K562 (cell line): ENCODE measurements at regions not wholly inside any gene's neighbourhood (a gene's known extent, or its start where the extent isn't known, plus 50 kb on each side); places are given as distances from the start of the nearest gene placed in this dataset.

ENCODE experiments used
- ATAC-seq: fragments of 200-7000 bp; cut with Tn5 transposase; 3 replicates; pipeline ENCODE4 v1.9.1; 2020; ENCODE audit warnings: moderate library complexity
- BruUV-seq: library from RNA; stranded (reverse); fragments of 400-500 nt; replicated peaks from 2 replicates; lab custom pipeline; 2021; lab: Mats Ljungman, UMichigan
- CTCF ChIA-PET: fragments of 300-600 bp; formaldehyde crosslinking; extraction: SDS; loops from one replicate; lab custom pipeline; 2021; ENCODE audit warnings: low intra/inter-chr PET ratio; lab: Yijun Ruan, JAX
- POLR2A ChIA-PET: fragments of 300-600, 350-650 bp; sonication (Branson Sonifier 250); formaldehyde crosslinking; extraction: SDS; loops from one replicate; lab custom pipeline; 2021; ENCODE audit warnings: antibody characterized with exemption, inconsistent platforms; lab: Yijun Ruan, JAX
- DNase-seq, 4 experiments: peaks; one replicate each; pipeline versions ENCODE4 v3.0.0 to v3.0.0-alpha.2; 2011 to 2018; ENCODE audit warnings: low spot score in 3 of 4, mixed read lengths in 3 of 4; ENCODE audit errors: extremely low read depth in 1 of 4
- FAIRE-seq: peaks from 2 replicates; lab custom pipeline; 2011; peaks lifted over from hg19 to GRCh38; lab: Jason Lieb, UNC
- H2AFZ ChIP-seq: 2 replicates; pipeline ENCODE4 v1.6.0; 2011; ENCODE audit warnings: low read depth, low read length, control low read depth, inconsistent platforms
- H3K27ac ChIP-seq: fragments of 200-600 bp; 3 replicates; pipeline ENCODE4 v1.8.0; 2011; ENCODE audit warnings: low read depth, mild to moderate bottlenecking, control low read depth, inconsistent platforms, low read length, moderate library complexity, mixed read lengths; ENCODE audit errors: extremely low read depth
- H3K27me3 ChIP-seq, 2 experiments: fragments of 300-600 bp in 1 of 2; 2 replicates in 1 of 2; 3 replicates in 1 of 2; pipeline versions ENCODE4 v1.6.0 to v1.8.0; 2011; ENCODE audit warnings: inconsistent platforms in 2 of 2, low read length in 2 of 2, mild to moderate bottlenecking in 1 of 2, mixed read lengths in 1 of 2, moderate library complexity in 1 of 2; ENCODE audit not compliant: control insufficient read depth in 2 of 2, insufficient read depth in 2 of 2
- H3K36me3 ChIP-seq: fragments of 300-600 bp; 3 replicates; pipeline ENCODE4 v1.8.0; 2011; ENCODE audit warnings: mild to moderate bottlenecking, low read length, inconsistent platforms; ENCODE audit not compliant: control insufficient read depth, insufficient read depth
- H3K4me1 ChIP-seq, 2 experiments: fragments of 200-600 bp in 1 of 2; replicated peaks in 1 of 2; 2 replicates in 1 of 2; 3 replicates in 1 of 2; pipeline versions ENCODE4 v1.5.1 to v1.8.0; 2011; ENCODE audit warnings: inconsistent platforms in 2 of 2, low read length in 2 of 2, mild to moderate bottlenecking in 1 of 2, mixed read lengths in 1 of 2, moderate library complexity in 1 of 2; ENCODE audit not compliant: control insufficient read depth in 2 of 2, insufficient read depth in 2 of 2
- H3K4me2 ChIP-seq: 2 replicates; pipeline ENCODE4 v1.6.1; 2011; ENCODE audit warnings: low read length, control low read depth, inconsistent platforms, mixed read lengths; ENCODE audit not compliant: insufficient read depth
- H3K4me3 ChIP-seq: fragments of 200-600 bp; sonication (generic), shearing (Covaris generic); 2 replicates; pipeline ENCODE4 v1.5.1; 2016; ENCODE audit warnings: control low read depth, inconsistent platforms
- H3K79me2 ChIP-seq: fragments of 200-600 bp; 3 replicates; pipeline ENCODE4 v1.8.0; 2011; ENCODE audit warnings: low read length, inconsistent platforms; ENCODE audit not compliant: control insufficient read depth, insufficient read depth
- H3K9ac ChIP-seq, 2 experiments: 2 replicates each; pipeline versions ENCODE4 v1.6.0 to v1.6.1; 2011; ENCODE audit warnings: low read depth in 2 of 2, low read length in 2 of 2, control low read depth in 1 of 2, inconsistent platforms in 1 of 2, mild to moderate bottlenecking in 1 of 2, mixed read lengths in 1 of 2; ENCODE audit not compliant: insufficient read depth in 1 of 2
- H3K9me1 ChIP-seq: one replicate; pipeline ENCODE4 v1.6.0; 2011; ENCODE audit warnings: inconsistent platforms, mild to moderate bottlenecking, low read length, moderate library complexity; ENCODE audit not compliant: control insufficient read depth, insufficient read depth
- H3K9me3 ChIP-seq: replicated peaks from 2 replicates; pipeline ENCODE4 v1.5.1; 2011; ENCODE audit warnings: low read depth, low read length, inconsistent platforms; ENCODE audit not compliant: control insufficient read depth, insufficient read depth
- H4K20me1 ChIP-seq: replicated peaks from 2 replicates; pipeline ENCODE4 v1.6.1; 2011; ENCODE audit warnings: low read length, inconsistent platforms, mixed read lengths; ENCODE audit not compliant: control insufficient read depth, insufficient read depth
- JUN ChIP-seq, 2 experiments: sonication (generic) in 1 of 2; formaldehyde crosslinking in 1 of 2; IDR thresholded peaks; 2 replicates each; pipeline versions ENCODE4 v1.6.1 to v1.8.0; 2012 to 2022; ENCODE audit warnings: borderline replicate concordance in 2 of 2, mild to moderate bottlenecking in 2 of 2, improper control_type of control experiment in 1 of 2, low read depth in 1 of 2, low read length in 1 of 2, missing genetic modification reagents in 1 of 2
- NRF1 ChIP-seq, 2 experiments: fragments of 450-650 bp; IDR thresholded peaks in 1 of 2; conservative IDR thresholded peaks in 1 of 2; 2 replicates each; pipeline ENCODE4 v1.6.1; 2014; ENCODE audit warnings: mild to moderate bottlenecking in 2 of 2
- PTBP1 ChIP-seq: fragments of 200-400 bp; formaldehyde crosslinking; IDR thresholded peaks from 2 replicates; pipeline ENCODE4 v1.6.1; 2017; ENCODE audit warnings: low read depth, low read length
- SMAD4 ChIP-seq: fragments of 250-450 bp; sonication (Bioruptor Pico); conservative IDR thresholded peaks from 2 replicates; pipeline ENCODE4 v1.8.0; 2021; ENCODE audit warnings: inconsistent platforms, mild to moderate bottlenecking, moderate library complexity
- STAG1 ChIP-seq: sonication (generic); formaldehyde crosslinking; IDR thresholded peaks from 2 replicates; pipeline ENCODE4 v1.5.0; 2020; ENCODE audit warnings: missing genetic modification reagents, borderline replicate concordance
- TBL1XR1 ChIP-seq, 2 experiments: IDR thresholded peaks; 2 replicates each; pipeline ENCODE4 v1.6.1; 2012; ENCODE audit warnings: improper control_type of control experiment in 2 of 2, low read length in 2 of 2, mild to moderate bottlenecking in 1 of 2
- ZNF57 ChIP-seq: fragments of 450-650 bp; formaldehyde crosslinking; IDR thresholded peaks from 2 replicates; pipeline ENCODE4 v1.4.0; 2020; ENCODE audit warnings: mild to moderate bottlenecking, moderate library complexity
- WGBS: fragments of 100-300 bp; shearing (Covaris generic); methylation state at CpG from one replicate; pipeline ENCODE4 v1.1.6; 2016; ENCODE audit warnings: low coverage, mixed read lengths; ENCODE audit not compliant: insufficient coverage; ENCODE audit errors: missing lambda C conversion rate; 5-methylcytosine and 5-hydroxymethylcytosine counted together
- in situ Hi-C: fragments of 300-500 bp; cut with MboI; formaldehyde crosslinking; loops from 4 replicates; pipeline ENCODE4 v1.15.0; 2018; ENCODE audit warnings: inconsistent platforms, mixed read lengths
- intact Hi-C: fragments of 100-400 bp; cut with micrococcal nuclease; formaldehyde crosslinking; loops from 2 replicates; pipeline ENCODE4 v1.14.2; 2022
- TF ChIP-seq, protein P1 (sequence below): sonication (generic); formaldehyde crosslinking; IDR thresholded peaks from 2 replicates; pipeline ENCODE4 v1.9.0; 2022; ENCODE audit warnings: mild to moderate bottlenecking, missing genetic modification reagents

- FAIRE-seq (no peak), ATAC-seq (peak; percentile 7; the same call in 1 of the 3 replicates), DNase-seq (no peak)
- no peak overlapping the region for H3K4me2 ChIP-seq
- H3K9me1 ChIP-seq: no peaks in the 10 kb centered on the region
- intact Hi-C loops (no loop called here), in situ Hi-C loops (no loop called here)
- TF ChIP-seq NRF1 (conservative IDR thresholded peaks at IDR 0.05 in 1 of 2, IDR thresholded peaks at IDR 0.05 in 1 of 2) (peak; percentile 79 to 84), STAG1 (CRISPR knock-in tag) (no peak), TBL1XR1 (IDR thresholded peaks at IDR 0.05; ENCODE audit: low read length in 2 of 2) (no peak), SMAD4 (CRISPR knock-in tag) (no peak), PTBP1 (no peak), ZNF57 (CRISPR knock-in tag) (no peak), JUN (IDR thresholded peaks at IDR 0.05; ENCODE audit: borderline replicate concordance, low read depth, low read length) (no peak), JUN (CRISPR knock-in tag; IDR thresholded peaks at IDR 0.05; ENCODE audit: borderline replicate concordance) (no peak)
- TF ChIP-seq, protein P1, sequence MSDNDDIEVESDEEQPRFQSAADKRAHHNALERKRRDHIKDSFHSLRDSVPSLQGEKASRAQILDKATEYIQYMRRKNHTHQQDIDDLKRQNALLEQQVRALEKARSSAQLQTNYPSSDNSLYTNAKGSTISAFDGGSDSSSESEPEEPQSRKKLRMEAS (CRISPR knock-in tag): no peak
- H3K27ac ChIP-seq: no peak overlapping the region
- no peaks in the 10 kb centered on the region for H3K79me2 ChIP-seq
- H3K36me3 ChIP-seq: no peaks in the 10 kb centered on the region
- H3K9ac ChIP-seq: no peak overlapping the region
- no peaks in the 10 kb centered on the region for H4K20me1 ChIP-seq
- no TSS peak for BruUV-seq
- no peaks in the 10 kb centered on the region; a peak in 2 of 5 replicates for H3K4me1 ChIP-seq
- H3K27me3 ChIP-seq: peaks cover 3 to 75% of the 10 kb centered on the region in 2 experiments; a peak in 2 of 5 replicates
- POLR2A ChIA-PET: no interaction called here
- CTCF ChIA-PET: no interaction called here
- no peaks in the 10 kb centered on the region for H3K9me3 ChIP-seq
- no peak overlapping the region for H3K4me3 ChIP-seq
- WGBS: 4% methylated on average over 9 of the region's 13 CpGs
- H2AFZ ChIP-seq: no peak overlapping the region
Measured at GRCh38 chr12:34386016-34386415, 363.7 kb downstream of the ALG10 start.
